ENCODE measurements at regions not wholly inside any gene's neighbourhood (a gene's known extent, or its start where the extent isn't known, plus 50 kb on each side); places are given as distances from the start of the nearest gene placed in this dataset.
"Not testable (repeated sequence)": the region's sequence is repeated elsewhere in the genome, so short reads cannot be mapped to it uniquely, and the experiment has no call there.

DNA sequence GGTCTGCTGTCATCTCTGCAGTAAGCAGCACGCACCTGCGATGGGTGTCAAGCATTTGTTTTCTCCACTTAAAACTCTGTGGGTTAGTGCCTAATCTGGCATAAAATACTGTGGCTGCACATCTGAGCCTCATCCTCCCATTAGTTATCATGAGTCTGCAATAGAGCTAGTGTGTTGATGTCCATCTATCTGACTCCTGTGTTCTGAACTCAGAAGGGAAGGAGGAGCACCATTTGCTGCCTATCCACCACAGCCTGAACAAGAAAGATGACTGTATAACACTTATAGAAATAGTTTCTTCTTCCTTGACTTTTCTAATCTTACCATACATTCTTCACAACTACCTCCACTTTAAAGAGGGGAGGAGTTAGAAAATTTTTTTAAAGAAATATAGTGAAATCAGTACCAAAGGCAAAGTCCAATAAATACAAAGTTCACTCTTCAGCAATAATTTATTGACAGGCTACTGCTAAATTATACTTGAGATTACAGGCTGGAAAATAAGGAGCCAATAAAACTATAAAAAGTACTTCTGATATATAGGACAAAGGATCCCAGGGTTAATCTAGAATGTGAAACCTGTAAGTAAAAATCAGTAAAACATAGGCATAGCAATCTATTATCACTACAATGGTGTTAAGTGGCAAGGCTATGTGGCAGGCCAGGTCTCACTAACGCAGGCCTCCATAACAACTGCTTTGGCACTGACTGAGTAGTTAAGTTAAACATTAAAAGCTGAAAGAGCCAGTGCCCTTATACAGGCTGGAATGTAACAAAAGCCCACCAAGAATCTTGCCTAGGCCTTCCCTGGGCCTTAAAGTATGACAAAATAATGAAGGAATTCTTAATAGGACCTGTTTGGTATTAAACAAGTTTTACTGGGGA lies 70.2 kb downstream of the LGALS9C start:
- DNase-seq, result not testable (repeated sequence)

DNA sequence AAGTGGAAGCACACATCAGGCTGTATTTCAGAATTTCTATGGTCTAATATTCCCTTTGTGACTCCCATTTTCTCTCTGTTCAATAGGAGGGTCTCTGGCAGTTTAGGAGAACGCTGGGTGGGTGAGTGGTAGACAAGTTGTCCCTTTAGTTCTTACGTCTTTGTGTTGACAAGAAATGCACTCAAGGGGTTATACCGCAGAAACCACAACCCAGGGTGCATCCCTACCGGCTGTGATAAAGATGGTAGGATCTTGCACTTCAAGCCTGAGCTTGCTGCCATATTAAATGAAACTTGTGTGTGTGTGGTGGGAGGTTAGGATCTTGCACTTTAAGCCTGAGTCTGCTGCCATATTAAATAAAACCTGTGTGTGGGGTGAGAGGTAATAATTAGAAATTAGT lies 80.5 kb downstream of the LGALS9C start:
- not testable (repeated sequence) for DNase-seq

DNA sequence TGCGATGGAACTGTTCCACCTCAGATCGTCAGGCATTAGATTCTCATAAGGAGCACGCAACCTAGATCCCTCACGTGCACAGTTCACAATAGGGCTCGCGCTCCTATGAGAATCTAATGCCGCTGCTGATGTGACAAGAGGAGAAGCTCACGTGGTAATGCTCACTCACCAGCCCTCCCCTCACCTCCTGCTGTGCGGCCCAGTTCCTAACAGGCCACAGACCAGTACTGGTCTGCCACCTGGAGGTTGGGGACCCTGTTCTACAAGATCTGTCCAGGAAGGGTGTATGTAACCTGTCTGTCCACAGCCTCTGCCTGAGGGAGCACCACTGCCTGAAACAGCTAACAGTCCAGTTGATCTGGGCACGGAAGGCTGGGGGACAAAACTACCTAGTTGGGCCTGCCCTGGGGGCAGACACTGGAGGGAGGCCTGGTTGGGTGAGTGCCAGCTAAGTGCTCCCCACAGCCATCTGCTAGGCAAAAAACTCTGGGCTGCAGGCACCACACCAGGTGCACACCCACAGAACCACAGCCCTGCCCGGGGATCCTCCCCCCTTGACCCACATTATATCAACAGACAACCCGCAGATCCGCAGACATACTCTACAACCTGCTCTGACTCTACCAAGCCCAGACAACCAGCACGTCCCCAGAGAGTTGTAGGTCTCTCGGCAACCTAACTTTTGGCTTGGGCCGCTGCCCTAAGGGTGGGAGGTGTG lies 80.7 kb downstream of the TBC1D28 start:
- not testable (repeated sequence) for DNase-seq

GRCh38 chr17:18564099-18564448 lies 80.1 kb downstream of the TBC1D28 start:
- peak; percentile 18 to 40 for DNase-seq

DNA sequence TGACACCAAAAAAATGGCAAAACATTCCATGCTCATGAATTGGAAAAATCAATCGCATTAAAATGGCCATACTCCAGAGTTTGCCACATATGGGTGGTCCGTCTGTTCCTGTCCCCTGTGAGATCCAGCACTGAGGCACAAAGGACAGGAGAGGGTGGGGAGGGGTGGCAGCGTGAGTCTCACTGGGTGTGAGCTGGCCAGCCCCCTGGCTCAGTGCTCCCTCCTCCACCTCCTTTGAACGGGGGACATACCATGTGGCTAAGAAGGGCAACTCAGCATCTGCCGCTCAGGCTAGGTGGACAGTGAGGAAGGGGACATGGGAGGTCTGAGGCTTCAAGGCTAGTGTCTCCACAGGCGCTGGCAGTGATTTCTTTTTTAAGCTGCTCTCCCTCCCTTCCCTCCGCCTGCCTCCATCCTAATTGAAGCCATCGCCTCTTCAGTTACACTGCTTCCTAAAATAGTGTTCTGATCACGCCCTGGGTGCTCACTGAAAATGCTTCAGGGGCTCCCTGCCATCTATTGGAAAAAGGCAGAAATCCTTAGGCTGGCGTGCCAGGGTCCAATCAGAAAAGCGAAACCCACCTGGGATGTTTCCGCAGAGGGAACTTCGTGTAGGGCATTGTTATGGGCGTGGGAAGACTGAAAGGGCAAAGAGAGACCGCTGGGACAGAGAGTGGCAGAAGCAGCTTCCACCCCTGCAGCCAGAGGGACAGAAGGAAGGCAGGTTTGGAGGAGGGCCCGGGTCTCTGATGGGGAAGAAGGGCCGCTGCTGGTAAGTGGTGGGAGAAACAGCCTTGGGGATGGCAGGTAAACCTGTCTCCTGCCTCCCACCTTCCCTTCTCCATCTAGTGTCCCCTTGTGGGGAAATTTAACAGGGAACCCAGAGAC lies 75.8 kb downstream of the TBC1D28 start:
- DNase-seq, result not testable (repeated sequence)

- DNase-seq, result not testable (repeated sequence)
These were observed 74.7 kb downstream of the TBC1D28 start for GRCh38 chr17:18569489-18569913.

DNA sequence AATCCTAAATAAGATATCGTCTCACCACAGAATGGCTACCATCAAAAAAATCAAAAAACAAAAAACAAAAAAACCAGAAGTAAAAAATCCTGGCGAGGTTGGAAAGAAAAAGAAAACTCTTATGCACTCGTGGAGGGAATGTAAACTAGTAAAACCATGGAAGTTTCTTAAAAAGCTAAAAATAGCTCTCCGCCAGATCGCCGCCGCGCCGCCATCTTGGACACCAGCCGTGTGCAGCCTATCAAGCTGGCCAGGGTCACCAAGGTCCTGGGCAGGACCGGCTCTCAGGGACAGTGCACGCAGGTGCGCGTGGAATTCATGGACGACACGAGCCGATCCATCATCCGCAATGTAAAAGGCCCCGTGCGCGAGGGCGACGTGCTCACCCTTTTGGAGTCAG lies 71.7 kb downstream of the TBC1D28 start:
- DNase-seq, result not testable (repeated sequence)

DNA sequence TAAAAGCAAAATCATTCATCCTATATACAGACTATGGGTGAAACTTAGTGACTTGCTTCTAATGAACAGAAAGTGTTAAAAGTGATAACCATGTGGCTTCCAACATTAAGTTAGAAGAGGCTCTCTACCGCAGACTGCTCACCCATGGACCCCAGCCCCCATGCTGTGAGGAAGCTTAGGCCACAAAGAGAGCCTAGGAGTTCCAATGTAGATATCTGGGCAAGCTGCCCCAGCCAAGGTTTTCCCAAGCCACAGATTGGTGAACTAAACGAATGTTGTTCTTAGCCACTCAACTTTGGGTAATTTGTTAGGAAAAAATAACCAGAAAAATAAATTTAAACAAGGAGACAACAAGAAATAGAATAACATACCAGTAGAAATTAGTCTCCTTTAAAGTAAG lies 70.1 kb downstream of the TBC1D28 start:
- DNase-seq, result not testable (repeated sequence)
